ENCODE measurements at regions not wholly inside any gene's neighbourhood (a gene's known extent, or its start where the extent isn't known, plus 50 kb on each side); places are given as distances from the start of the nearest gene placed in this dataset.
"Not testable (repeated sequence)": the region's sequence is repeated elsewhere in the genome, so short reads cannot be mapped to it uniquely, and the experiment has no call there.

GRCh38 chr3:176351408-176351807, 845.9 kb downstream of the TBL1XR1 start:
- no peak for DNase-seq
- in situ Hi-C loops (cut with HindIII; ENCODE audit: low pct_ligation_motif_present, low pct_unique_long_range_greater_than_20kb, low sequenced_read_pairs), result no loop called here

- DNase-seq, result no peak
- in situ Hi-C loops (cut with HindIII; ENCODE audit: low pct_ligation_motif_present, low pct_unique_long_range_greater_than_20kb, low sequenced_read_pairs), result no loop called here
Measured at GRCh38 chr3:176349706-176350105, 847.6 kb downstream of the TBL1XR1 start.

GRCh38 chr3:176347424-176348146, 849.7 kb downstream of the TBL1XR1 start:
- no peak for DNase-seq
- in situ Hi-C loops (cut with HindIII; ENCODE audit: low pct_ligation_motif_present, low pct_unique_long_range_greater_than_20kb, low sequenced_read_pairs), result no loop called here

GRCh38 chr3:176341963-176342362, 855.3 kb downstream of the TBL1XR1 start:
- DNase-seq, result no peak
- in situ Hi-C loops (cut with HindIII; ENCODE audit: low pct_ligation_motif_present, low pct_unique_long_range_greater_than_20kb, low sequenced_read_pairs), result no loop called here

GRCh38 chr3:176328666-176329065, 868.6 kb downstream of the TBL1XR1 start:
- in situ Hi-C loops (cut with HindIII; ENCODE audit: low pct_ligation_motif_present, low pct_unique_long_range_greater_than_20kb, low sequenced_read_pairs), result no loop called here
- DNase-seq, result no peak

GRCh38 chr3:176328198-176328597, 869.1 kb downstream of the TBL1XR1 start:
- in situ Hi-C loops (cut with HindIII; ENCODE audit: low pct_ligation_motif_present, low pct_unique_long_range_greater_than_20kb, low sequenced_read_pairs), result no loop called here
- no peak for DNase-seq

- in situ Hi-C loops (cut with HindIII; ENCODE audit: low pct_ligation_motif_present, low pct_unique_long_range_greater_than_20kb, low sequenced_read_pairs); DNase-seq: not testable (repeated sequence)
Measured at GRCh38 chr3:176326894-176327490, 870.3 kb downstream of the TBL1XR1 start.

GRCh38 chr3:176321532-176321931, 875.8 kb downstream of the TBL1XR1 start:
- DNase-seq; in situ Hi-C loops (cut with HindIII; ENCODE audit: low pct_ligation_motif_present, low pct_unique_long_range_greater_than_20kb, low sequenced_read_pairs): not testable (repeated sequence)

- in situ Hi-C loops (cut with HindIII; ENCODE audit: low pct_ligation_motif_present, low pct_unique_long_range_greater_than_20kb, low sequenced_read_pairs), result no loop called here
- DNase-seq, result no peak
Measured at GRCh38 chr3:176321099-176321498, 876.2 kb downstream of the TBL1XR1 start.

GRCh38 chr3:176313426-176313825, 883.9 kb downstream of the TBL1XR1 start:
- DNase-seq, result no peak
- in situ Hi-C loops (cut with HindIII; ENCODE audit: low pct_ligation_motif_present, low pct_unique_long_range_greater_than_20kb, low sequenced_read_pairs), result no loop called here

- in situ Hi-C loops (cut with HindIII; ENCODE audit: low pct_ligation_motif_present, low pct_unique_long_range_greater_than_20kb, low sequenced_read_pairs), result no loop called here
- no peak for DNase-seq
Measured at GRCh38 chr3:176310641-176311040, 886.6 kb downstream of the TBL1XR1 start.

- in situ Hi-C loops (cut with HindIII; ENCODE audit: low pct_ligation_motif_present, low pct_unique_long_range_greater_than_20kb, low sequenced_read_pairs), result no loop called here
- DNase-seq, result no peak
Measured at GRCh38 chr3:176302271-176302670, 895.0 kb downstream of the TBL1XR1 start.

- DNase-seq, result no peak
- in situ Hi-C loops (cut with HindIII; ENCODE audit: low pct_ligation_motif_present, low pct_unique_long_range_greater_than_20kb, low sequenced_read_pairs), result no loop called here
Measured at GRCh38 chr3:176296066-176296597, 901.1 kb downstream of the TBL1XR1 start.

- in situ Hi-C loops (cut with HindIII; ENCODE audit: low pct_ligation_motif_present, low pct_unique_long_range_greater_than_20kb, low sequenced_read_pairs), result no loop called here
- DNase-seq, result no peak
Measured at GRCh38 chr3:176293276-176293675, 904.0 kb downstream of the TBL1XR1 start.

GRCh38 chr3:176286476-176287085, 910.7 kb downstream of the TBL1XR1 start:
- in situ Hi-C loops (cut with HindIII; ENCODE audit: low pct_ligation_motif_present, low pct_unique_long_range_greater_than_20kb, low sequenced_read_pairs), result no loop called here
- no peak for DNase-seq

- DNase-seq, result no peak
- in situ Hi-C loops (cut with HindIII; ENCODE audit: low pct_ligation_motif_present, low pct_unique_long_range_greater_than_20kb, low sequenced_read_pairs), result no loop called here
Measured at GRCh38 chr3:176275538-176275937, 921.7 kb downstream of the TBL1XR1 start.

- no peak for DNase-seq
- in situ Hi-C loops (cut with HindIII; ENCODE audit: low pct_ligation_motif_present, low pct_unique_long_range_greater_than_20kb, low sequenced_read_pairs), result no loop called here
Measured at GRCh38 chr3:176275113-176275512, 922.2 kb downstream of the TBL1XR1 start.

GRCh38 chr3:176274161-176274560, 923.1 kb downstream of the TBL1XR1 start:
- no peak for DNase-seq
- in situ Hi-C loops (cut with HindIII; ENCODE audit: low pct_ligation_motif_present, low pct_unique_long_range_greater_than_20kb, low sequenced_read_pairs), result no loop called here

- in situ Hi-C loops (cut with HindIII; ENCODE audit: low pct_ligation_motif_present, low pct_unique_long_range_greater_than_20kb, low sequenced_read_pairs), result no loop called here
- no peak for DNase-seq
Measured at GRCh38 chr3:176262071-176262470, 935.2 kb downstream of the TBL1XR1 start.

GRCh38 chr3:176247191-176247590, 950.1 kb downstream of the TBL1XR1 start:
- no peak for DNase-seq
- in situ Hi-C loops (cut with HindIII; ENCODE audit: low pct_ligation_motif_present, low pct_unique_long_range_greater_than_20kb, low sequenced_read_pairs), result no loop called here
